ENCODE measurements at regions not wholly inside any gene's neighbourhood (a gene's known extent, or its start where the extent isn't known, plus 50 kb on each side); places are given as distances from the start of the nearest gene placed in this dataset.
"Not testable (repeated sequence)": the region's sequence is repeated elsewhere in the genome, so short reads cannot be mapped to it uniquely, and the experiment has no call there.

DNA sequence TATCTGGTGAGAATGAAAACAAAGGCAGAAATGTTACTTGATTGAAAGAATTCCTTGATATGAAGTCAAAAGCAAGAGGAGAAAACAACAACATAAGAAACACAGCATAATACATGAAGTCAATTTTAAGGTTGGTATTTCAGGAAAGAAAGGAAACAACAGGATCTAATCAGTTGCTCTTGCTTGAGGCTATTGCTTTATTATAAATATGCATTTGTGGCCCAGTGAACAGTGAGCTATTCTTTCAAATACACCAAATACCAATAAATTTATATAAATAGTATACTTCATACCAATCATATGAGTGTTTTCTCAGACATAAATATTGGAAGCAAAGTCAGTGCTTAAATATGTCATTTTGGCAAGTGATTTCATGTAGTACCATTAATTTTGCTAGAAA is 806.6 kb downstream of the NXPH1 start:
- DNase-seq: no peak

DNA sequence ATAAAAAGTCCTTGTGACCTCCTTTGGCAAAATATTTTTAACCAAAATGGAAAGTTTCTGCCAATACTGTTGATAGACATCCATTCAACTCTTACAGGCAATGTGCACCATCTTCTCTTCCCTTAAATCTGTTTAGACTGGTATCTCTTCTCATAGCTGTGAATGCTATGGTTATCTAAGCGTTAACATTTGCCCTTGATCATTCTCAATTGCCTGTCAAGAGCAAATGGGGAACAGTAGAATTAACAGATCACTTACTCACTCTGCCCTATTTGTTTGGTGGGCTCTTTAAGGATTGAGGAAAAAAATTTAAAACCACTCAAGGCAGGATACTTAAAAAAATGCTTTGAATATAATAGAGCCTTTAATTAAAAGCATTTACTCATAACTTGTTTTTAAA is 808.4 kb downstream of the NXPH1 start:
- DNase-seq: no peak

DNA sequence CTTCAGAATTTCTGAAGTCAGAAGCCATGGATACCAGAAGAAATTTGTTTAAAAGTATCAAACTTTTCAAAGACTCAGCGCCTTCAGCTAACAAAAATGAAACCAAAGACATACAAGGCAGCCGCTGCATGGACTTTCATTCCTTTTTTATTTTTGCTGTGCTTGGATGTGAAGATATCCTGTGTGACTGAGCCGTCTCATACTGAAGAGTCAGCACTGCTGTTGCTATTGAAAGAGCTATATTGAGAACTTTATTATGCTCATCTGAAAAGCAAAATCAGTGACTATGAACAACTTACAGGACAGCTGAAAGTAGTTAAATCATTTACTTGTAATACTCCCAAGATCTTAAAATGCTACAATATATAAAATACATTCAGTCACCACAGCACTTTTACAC is 809.2 kb downstream of the NXPH1 start:
- no peak for DNase-seq

DNA sequence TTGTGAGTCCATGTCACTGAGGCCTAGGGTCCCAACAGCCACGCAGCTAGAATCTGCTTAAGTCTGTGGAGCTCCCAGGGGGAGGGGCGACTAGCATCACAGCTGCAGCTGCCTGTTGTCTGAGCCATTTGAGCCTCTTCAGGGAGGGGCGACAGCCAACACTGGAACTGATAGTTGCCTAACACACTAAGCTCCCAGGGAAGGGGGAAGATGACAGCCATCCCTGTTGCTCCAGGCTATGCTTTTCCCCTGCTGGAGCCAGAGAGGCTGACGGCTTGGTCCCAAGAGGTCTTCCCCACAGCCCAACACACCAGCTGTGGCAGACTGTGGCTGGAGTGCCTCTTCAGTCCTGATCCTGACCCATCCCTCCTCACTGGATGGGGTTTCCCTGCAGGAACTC is 817.5 kb downstream of the NXPH1 start:
- no peak for DNase-seq

DNA sequence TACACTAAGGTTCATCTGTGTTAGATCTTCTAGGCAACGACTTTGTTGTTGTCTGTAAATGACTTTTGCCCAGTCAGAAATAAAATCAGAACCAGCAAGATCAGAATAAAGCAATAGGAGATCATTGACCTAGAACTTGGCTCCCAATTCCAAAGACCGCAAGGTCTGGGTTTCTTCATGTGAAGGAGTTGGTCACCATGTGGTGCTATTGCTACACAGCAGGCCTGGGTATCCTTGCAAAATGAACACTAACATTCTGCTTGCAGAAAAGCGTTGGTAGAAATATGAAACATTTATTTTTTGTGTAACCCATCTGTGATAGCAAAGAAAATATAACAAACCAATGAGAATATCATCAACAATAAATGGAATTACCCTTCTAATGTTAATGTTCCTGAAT is 831.0 kb downstream of the NXPH1 start:
- no peak for DNase-seq

DNA sequence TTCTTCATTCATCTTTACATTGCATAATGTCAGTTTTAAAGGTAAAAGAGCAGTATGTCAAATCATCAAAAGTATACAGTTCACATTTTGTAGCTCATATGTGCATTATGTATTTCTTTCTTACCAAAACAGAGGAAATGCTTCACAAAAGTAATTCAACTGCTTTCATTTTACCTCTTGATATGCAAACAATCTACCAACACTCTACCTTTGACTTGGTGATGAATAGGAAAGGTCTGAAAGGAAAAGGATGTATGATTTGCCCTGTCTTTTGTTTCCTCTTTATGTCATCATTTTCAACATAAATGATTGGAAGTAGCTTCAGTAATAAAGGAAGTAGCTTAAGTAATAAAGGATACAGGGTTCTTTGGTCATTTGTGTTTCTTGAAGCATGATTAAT is 846.7 kb downstream of the NXPH1 start:
- no peak for DNase-seq

DNA sequence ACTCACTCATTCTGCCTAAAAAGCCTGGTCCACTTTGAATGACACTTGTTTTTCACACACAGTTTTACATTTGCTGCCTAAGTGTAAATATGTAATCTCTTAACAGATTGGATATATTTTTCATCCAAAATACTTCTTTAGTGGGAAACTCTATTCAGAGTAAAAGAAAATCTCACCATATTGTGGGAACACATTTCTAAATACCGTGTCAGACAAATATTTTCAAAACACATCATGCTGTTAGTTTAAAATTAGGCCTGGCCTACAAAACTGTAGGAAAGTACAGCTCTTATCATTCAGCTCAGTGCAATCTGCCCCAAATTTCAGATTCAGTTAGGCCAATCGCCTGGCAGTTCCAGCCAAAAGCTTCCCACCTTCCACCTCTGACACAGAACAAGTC is 849.8 kb downstream of the NXPH1 start:
- no peak for DNase-seq

DNA sequence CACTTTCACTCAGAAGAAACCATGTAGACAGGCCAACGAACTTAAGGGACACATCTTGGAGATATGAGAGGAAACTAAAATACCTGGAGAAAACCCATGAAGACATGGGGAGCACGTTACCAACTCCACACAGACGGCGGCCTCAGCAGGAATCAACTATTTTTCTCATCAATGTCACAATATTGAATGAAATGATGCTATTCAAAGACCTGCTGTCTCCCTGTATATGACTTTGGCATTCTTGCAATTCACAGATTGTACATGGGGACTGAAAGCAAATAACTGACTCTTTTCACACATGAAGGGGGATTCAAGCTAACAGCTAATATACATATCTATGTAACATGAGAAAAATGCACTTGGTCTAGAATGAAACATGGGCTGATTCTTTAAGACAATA is 869.0 kb downstream of the NXPH1 start:
- DNase-seq: no peak

DNA sequence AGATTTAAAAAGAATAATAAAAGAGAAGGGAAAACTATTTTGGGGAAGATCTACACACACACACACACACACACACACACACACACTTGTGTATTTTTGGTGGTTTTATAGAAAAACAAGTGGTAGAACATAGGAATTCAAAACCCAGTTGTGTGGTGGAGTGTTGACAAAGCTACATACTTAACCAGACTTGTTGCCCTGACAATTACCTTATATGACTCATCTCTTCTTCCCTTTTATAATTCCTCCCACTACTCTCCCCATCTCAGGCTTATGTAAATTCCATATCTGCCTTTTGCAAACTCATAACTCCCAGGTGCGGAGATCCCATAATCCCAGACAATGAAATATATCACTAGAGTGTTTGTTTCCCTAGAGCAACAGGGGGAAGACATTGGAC is 873.7 kb downstream of the NXPH1 start:
- DNase-seq: no peak

DNA sequence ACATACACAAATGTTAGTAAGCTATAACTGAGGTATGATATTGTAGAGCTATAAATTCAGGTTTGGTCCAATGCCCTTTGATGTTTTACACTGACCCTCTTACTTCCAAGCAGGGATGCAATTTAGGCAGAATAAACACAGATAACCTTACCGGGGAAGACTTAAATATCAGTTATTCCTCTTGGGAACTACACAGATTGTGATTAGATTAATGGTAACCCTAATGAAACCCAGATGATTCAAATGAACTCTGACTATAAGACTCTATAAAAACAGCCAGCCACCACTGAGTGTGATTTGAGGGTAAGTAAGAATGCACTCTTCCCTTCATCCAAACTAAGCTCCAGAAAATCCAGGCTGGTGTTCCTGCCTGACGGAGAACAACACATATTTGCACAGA is 891.1 kb downstream of the NXPH1 start:
- DNase-seq: no peak

DNA sequence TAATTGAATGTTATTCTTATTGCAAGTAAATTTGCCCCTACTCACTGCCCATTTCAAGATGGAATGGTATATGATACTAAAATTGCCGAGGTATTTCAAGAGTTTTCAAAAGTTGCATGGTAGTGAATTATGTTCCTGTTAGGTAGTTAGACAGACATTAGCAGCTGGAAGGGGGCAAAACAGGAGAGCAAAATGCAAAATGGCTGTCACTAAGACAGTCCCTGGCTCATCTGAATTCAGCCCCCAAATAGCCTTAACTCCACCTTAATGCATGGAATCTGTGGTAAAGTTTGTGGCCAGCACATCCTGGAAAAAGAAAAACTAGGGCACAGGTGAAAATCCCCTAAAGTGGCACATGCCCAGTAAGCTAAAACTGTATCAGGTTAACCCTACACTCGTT is 894.9 kb downstream of the NXPH1 start:
- DNase-seq: no peak

DNA sequence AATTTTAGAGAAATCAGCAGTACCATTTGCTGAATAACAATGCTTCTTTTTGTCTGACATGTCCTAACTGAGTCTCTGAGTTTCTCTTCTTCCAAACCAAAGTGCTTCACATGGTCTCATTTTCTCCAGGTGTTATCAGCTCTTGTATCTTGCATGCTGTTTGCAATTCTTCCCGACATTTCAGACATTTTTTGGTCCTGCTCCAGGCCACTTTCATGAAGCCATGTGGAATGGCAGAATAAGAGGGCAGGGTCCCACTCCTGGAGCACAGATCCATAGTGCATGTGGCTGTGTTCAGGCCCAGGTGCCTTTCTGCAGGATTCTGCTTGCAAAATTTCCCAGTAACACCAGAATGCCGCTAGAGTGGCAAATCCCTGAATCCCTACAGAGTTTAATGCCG is 916.2 kb downstream of the NXPH1 start:
- no peak for DNase-seq

DNA sequence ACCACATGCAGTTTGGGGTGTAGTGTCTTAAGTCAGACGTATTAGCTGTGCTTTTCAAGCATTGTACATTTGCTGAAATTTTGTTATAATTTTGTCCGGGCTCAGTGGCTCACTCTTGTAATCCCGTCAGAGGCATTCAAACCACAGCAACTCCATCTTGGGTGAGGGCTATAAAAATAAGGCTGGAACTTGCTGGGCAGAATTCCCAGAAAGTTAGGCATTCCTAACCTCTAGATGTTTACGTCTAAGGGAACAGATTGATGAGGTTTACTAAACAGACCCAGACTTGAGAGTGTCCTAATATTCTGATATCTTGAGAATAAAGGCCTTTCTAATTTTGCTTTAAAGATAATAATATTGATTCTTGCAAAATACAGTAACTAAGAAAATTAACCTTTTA is 957.8 kb downstream of the NXPH1 start:
- DNase-seq: no peak

DNA sequence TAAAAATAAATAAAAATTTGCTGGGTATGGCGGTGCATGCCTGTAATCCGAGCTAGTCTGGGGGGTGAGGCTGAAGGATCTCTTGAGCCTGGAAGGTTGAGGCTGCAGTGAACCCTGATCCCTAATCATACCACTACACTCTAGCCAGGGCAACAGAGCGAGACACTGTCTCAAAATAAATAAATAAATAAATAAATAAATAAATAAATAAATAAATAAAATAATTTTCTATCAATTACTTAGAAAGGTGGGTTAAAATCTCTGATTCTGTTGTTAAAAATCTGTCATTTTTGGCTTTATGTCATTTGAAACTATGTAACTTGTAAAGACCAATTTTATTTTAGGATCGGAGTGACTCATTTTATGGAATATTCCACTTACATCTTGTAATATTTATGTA is 958.6 kb downstream of the NXPH1 start:
- no peak for DNase-seq

DNA sequence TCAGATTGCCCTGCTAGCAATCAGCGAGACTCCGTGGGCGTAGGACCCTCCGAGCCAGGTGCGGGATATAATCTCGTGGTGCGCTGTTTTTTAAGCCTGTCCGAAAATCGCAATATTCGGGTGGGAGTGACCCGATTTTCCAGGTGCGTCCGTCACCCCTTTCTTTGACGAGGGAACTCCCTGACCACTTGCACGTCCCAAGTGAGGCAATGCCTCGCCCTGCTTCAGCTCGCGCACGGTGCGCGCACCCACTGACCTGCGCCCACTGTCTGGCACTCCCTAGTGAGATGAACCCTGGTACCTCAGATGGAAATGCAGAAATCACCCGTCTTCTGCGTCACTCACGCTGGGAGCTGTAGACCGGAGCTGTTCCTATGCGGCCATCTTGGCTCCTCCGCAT is 971.0 kb downstream of the NXPH1 start:
- DNase-seq: not testable (repeated sequence)

DNA sequence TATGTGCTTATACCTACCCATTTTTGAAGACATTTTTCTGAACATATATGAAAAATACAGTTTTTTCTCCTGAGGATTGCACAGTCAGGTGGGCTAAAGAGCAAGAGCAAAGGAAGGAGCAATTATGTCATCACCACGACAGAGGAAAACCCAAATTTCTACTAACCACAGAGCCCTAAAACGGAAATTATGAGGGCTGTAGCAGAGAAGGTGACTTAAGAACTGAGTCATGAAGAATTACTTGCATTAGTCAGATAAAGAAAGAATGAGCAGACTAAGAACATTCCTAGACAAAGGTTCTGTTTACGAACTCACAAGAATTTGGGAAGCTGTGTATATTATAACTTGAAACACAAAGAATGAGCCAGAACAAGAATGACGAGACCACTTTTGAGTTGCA is 974.4 kb downstream of the NXPH1 start:
- no peak for DNase-seq

DNA sequence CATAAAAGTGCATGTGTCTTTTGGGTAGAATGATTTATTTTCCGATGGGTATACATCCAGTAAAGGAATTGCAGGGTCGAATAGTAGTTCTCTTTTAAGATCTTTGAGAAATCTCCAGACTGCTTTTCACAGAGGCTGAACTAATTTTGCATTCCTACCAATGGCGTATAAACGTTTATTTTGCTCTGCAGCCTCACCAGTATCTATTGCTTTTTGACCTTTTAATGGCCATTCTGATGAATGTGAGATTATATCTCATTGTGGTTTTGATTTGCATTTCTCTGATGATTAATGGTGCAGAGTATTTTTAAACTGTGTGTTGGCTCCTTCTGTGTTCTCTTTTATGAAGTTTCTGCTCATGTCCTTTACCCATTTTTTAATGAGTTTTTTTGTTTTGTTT is 1020.1 kb downstream of the NXPH1 start:
- DNase-seq: no peak

DNA sequence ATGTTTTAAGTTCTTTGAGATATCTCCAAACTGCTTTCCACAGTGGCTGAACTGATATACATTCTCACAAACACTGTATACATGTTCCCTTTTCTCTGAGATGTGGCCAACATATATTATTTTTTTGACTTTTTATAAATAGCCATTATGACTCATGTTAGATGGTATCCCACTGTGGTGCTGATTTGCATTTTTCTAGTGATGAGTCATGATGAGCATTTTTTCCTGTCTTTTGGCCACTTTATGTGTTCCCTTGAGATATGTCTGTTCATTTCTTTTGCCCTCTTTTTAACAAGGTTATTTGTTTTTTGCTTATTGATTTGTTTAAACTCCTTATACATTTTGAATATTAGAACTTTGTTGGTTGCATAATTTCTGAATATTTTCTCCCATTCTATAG is 1055.1 kb downstream of the NXPH1 start:
- no peak for DNase-seq

DNA sequence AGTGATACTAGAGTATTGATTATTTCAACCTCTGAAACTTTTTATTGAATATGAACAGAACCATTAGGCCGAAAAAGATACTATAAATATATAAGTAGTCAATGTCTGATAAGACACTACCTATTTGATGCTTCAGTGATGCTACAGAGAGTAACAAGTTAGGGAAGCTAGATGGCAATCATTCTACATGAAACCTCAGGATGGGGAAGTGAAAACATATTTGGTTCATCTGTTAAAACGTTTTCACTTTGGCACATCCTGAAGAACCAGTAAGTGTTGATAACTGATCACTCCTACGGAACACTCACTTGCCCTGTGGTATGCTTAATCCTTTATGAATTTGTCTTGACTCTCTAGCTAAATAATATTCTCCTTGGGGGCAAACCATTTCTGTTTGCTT is 1064.9 kb downstream of the NXPH1 start:
- DNase-seq: no peak

DNA sequence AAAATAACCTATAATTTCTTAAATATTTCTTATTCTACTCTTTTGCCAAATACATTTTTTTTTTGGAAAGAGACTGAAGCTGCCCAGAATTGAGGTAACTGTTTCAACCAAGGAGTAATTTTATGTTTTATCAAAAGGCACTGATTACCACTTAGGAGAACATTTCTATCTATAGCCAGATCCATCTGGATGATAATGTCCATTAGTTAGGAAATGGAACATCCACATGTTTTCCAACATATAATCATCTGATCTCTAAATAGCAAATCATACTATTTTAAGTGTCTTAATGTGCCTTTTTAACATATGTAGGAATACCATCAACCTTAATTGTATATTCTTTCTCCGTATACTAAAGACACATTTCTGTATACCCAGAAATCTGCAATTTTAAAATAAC is 1068.9 kb downstream of the NXPH1 start:
- DNase-seq: no peak

DNA sequence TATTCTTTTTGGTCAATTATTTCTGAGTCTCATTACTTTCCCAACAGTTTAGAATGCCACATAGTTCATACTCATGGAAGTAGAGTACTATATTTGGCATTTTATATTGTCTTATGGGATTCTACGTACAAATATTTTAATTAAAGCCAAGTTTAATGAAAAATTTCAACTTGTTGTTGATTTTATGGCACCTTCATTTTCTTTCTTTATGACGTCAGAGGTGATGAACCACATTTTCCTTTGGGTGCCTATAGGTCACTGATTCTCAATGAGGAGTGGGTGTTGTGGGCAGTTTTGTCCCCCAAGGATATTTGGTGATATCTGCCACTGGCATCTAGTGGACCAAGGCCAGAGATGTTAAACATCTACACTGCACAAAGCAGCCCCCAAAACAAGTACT is 1071.3 kb downstream of the NXPH1 start:
- no peak for DNase-seq

DNA sequence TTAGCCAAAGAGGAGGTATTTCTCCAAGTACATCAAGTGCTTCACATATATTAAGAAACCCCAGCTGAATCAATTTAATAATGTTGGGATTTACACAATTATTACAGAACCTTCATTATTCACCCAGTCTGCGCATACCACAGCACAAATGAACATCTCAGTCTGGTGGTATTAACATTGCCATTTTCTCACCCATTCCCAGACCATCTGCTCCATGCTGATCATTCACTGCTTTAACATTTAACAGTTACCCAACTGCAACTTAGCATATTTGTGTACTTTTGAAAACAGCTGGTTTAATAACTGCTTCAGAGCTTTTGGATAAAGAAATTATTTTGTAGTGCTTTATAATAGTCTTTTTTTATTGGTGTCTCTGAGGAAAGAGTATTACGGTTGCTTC is 1072.1 kb downstream of the NXPH1 start:
- DNase-seq: no peak

DNA sequence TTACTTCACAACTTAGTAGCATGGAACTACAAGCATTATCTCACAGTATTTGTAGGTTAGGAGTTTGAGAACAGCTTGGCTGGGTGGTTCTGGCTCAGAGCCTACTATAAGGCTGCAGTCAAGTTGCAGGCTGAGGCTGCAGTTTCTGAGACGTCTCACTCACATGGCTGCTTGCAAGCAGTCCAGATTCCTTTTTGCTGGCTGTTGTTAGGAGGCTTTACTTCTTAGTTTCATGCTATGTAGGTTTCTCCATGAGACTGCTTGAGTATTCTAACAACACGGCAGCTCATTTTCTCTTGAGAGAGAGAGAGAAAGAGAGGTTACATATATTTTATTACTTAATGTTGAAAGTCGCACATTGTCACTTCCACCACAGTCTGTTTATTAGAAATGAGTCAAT is 1073.9 kb downstream of the NXPH1 start:
- no peak for DNase-seq

DNA sequence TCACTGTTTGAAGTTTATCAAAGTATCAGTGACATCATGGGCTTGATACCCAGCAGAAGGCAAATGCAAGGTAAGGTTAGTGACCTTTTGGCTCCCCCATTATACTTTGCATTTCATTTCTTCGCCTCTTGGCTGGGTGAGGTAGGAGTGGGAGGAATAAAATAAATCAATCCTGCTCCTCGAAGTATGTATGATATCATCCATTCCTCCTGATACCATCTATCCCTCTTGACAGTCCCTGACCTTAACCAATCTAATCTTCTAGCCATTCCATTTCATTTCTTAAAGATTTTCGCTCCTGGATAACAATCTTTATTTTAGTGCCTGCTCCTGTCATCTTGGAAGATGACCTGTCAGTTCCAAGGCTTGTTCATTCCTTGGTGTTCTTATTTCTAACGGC is 1083.3 kb downstream of the NXPH1 start:
- DNase-seq: no peak

DNA sequence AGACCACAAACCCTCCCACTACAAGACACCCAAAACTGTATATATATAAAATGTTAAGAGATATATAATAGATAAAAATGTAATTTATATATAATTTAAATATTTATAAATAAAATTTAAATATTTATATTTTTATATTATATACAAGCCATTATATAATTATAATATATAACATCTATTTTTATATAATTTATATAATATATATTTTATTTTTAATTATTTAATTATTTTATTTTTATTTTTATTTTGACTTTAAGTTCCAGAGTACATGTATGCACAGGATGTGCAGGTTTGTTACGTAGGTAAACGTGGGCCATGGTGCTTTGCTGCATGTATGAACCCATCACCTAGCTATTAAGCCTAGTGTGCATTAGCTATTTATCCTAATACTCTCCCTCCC is 1090.2 kb downstream of the NXPH1 start:
- DNase-seq: no peak

DNA sequence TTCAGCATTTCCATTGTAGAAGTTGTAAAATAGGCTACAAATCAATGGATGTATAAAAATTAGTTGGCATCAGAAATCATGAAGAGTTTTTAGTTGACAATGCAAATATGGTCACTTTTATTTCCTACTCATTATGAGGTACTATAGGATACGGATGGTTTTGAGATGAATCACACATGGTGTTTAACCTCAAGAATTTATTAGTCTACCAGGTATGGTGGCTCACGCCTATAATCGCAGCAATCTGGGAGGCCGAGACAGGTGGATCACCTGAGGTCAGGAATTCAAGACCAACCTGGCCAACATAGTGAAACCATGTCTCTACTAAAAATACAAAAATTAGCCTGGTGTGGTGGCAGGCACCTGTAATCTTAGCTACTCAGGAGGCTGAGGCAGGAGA is 1119.0 kb downstream of the NXPH1 start:
- DNase-seq: not testable (repeated sequence)

DNA sequence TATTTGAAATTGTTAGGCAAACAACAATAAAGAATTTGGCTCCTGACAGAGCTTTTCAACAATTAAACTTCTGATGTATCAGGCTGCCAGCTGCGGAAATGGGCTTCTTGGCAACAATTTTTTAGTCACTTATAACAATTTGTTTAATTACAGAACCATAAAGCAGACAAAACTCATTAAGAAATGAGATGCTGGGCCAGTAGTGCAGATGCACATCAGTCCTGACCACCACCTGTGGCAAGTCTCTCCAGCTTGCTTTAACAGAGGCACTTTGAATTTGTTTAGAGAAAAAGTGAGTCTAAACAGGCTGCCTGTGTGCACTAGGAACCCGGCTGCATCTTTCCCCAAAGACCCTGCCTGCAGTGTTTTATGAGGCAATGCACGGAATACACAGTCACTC is 1124.4 kb downstream of the NXPH1 start:
- DNase-seq: no peak

Data from activated CD4-positive, alpha-beta T cell treated with anti-CD3 and anti-CD28 coated beads, Interleukin-2, Interleukin-6, amounts not matched to agents 100 ng/mL and 50 ng/mL, durations not matched to agents 16 hours and 8 hours (primary cell).